GM21390 (cell line): ENCODE measurements at regions not wholly inside any gene's neighbourhood (a gene's known extent, or its start where the extent isn't known, plus 50 kb on each side); places are given as distances from the start of the nearest gene placed in this dataset.
"Not testable (repeated sequence)": the region's sequence is repeated elsewhere in the genome, so short reads cannot be mapped to it uniquely, and the experiment has no call there.

Experiments used
- ATAC-seq: cut with Tn5 transposase; IDR thresholded peaks from one replicate; pipeline ENCODE4 v1.9.1; 2021; ENCODE audit not compliant: unreplicated experiment

- ATAC-seq: no peak
Observed at GRCh38 chr16:16930309-16931000, 540.3 kb downstream of the XYLT1 start.

- ATAC-seq: no peak
Observed at GRCh38 chr16:16933861-16934260, 536.9 kb downstream of the XYLT1 start.

- no peak for ATAC-seq
Observed at GRCh38 chr16:16934660-16935059, 536.1 kb downstream of the XYLT1 start.

- not testable (repeated sequence) for ATAC-seq
Observed at GRCh38 chr16:16935909-16936308, 534.9 kb downstream of the XYLT1 start.

GRCh38 chr16:16937576-16937975 lies 533.2 kb downstream of the XYLT1 start:
- ATAC-seq: no peak

- ATAC-seq: no peak
Observed at GRCh38 chr16:16938009-16938408, 532.8 kb downstream of the XYLT1 start.

GRCh38 chr16:16938980-16939379 lies 531.8 kb downstream of the XYLT1 start:
- ATAC-seq: no peak

- no peak for ATAC-seq
Observed at GRCh38 chr16:16940351-16940750, 530.4 kb downstream of the XYLT1 start.

GRCh38 chr16:16942849-16943248 lies 527.9 kb downstream of the XYLT1 start:
- not testable (repeated sequence) for ATAC-seq

- no peak for ATAC-seq
Observed at GRCh38 chr16:16945207-16945606, 525.6 kb downstream of the XYLT1 start.

GRCh38 chr16:16956376-16956775 lies 514.4 kb downstream of the XYLT1 start:
- ATAC-seq: no peak

GRCh38 chr16:16960785-16961184 lies 510.0 kb downstream of the XYLT1 start:
- ATAC-seq: no peak

GRCh38 chr16:16966439-16966838 lies 504.3 kb downstream of the XYLT1 start:
- no peak for ATAC-seq

GRCh38 chr16:16971042-16971441 lies 499.7 kb downstream of the XYLT1 start:
- no peak for ATAC-seq

GRCh38 chr16:16972831-16973230 lies 497.9 kb downstream of the XYLT1 start:
- ATAC-seq: no peak

GRCh38 chr16:16973707-16974591 lies 496.8 kb downstream of the XYLT1 start:
- ATAC-seq: no peak

- no peak for ATAC-seq
Observed at GRCh38 chr16:16982614-16983013, 488.1 kb downstream of the XYLT1 start.

GRCh38 chr16:16983582-16983981 lies 487.2 kb downstream of the XYLT1 start:
- no peak for ATAC-seq

- ATAC-seq: not testable (repeated sequence)
Observed at GRCh38 chr16:16984091-16984490, 486.7 kb downstream of the XYLT1 start.

- no peak for ATAC-seq
Observed at GRCh38 chr16:16985707-16986106, 485.1 kb downstream of the XYLT1 start.

- no peak for ATAC-seq
Observed at GRCh38 chr16:16988963-16989362, 481.8 kb downstream of the XYLT1 start.

- ATAC-seq: no peak
Observed at GRCh38 chr16:16989368-16989767, 481.4 kb downstream of the XYLT1 start.
